ENCODE measurements at regions not wholly inside any gene's neighbourhood (a gene's known extent, or its start where the extent isn't known, plus 50 kb on each side); places are given as distances from the start of the nearest gene placed in this dataset.

GRCh38 chr9:16161483-16161882 is 608.6 kb downstream of the CCDC171 start:
- DNase-seq: no peak

GRCh38 chr9:16170119-16170518 is 617.3 kb downstream of the CCDC171 start:
- DNase-seq: no peak

GRCh38 chr9:16171911-16172310 is 619.1 kb downstream of the CCDC171 start:
- no peak for DNase-seq

GRCh38 chr9:16172796-16173195 is 620.0 kb downstream of the CCDC171 start:
- DNase-seq: no peak

- no peak for DNase-seq
Observed at GRCh38 chr9:16174915-16175314, 622.1 kb downstream of the CCDC171 start.

GRCh38 chr9:16175461-16175860 is 622.6 kb downstream of the CCDC171 start:
- DNase-seq: no peak

- DNase-seq: no peak
Observed at GRCh38 chr9:16178294-16178693, 625.5 kb downstream of the CCDC171 start.

- DNase-seq: no peak
Observed at GRCh38 chr9:16179566-16179965, 626.7 kb downstream of the CCDC171 start.

GRCh38 chr9:16180091-16180490 is 627.2 kb downstream of the CCDC171 start:
- no peak for DNase-seq

- DNase-seq: no peak
Observed at GRCh38 chr9:16180546-16180945, 627.7 kb downstream of the CCDC171 start.

- DNase-seq: no peak
Observed at GRCh38 chr9:16181539-16181938, 628.7 kb downstream of the CCDC171 start.

GRCh38 chr9:16182784-16183183 is 629.9 kb downstream of the CCDC171 start:
- no peak for DNase-seq

- no peak for DNase-seq
Observed at GRCh38 chr9:16184964-16185646, 632.3 kb downstream of the CCDC171 start.

GRCh38 chr9:16191191-16191590 is 638.3 kb downstream of the CCDC171 start:
- DNase-seq: no peak

- no peak for DNase-seq
Observed at GRCh38 chr9:16191691-16192402, 639.0 kb downstream of the CCDC171 start.

GRCh38 chr9:16192403-16193017 is 639.7 kb downstream of the CCDC171 start:
- DNase-seq: no peak

GRCh38 chr9:16193066-16193465 is 640.2 kb downstream of the CCDC171 start:
- DNase-seq: no peak

GRCh38 chr9:16196206-16196605 is 643.4 kb downstream of the CCDC171 start:
- DNase-seq: no peak

- DNase-seq: no peak
Observed at GRCh38 chr9:16197578-16198370, 644.9 kb downstream of the CCDC171 start.

GRCh38 chr9:16198996-16199395 is 646.2 kb downstream of the CCDC171 start:
- DNase-seq: no peak

- DNase-seq: no peak
Observed at GRCh38 chr9:16202221-16202620, 649.4 kb downstream of the CCDC171 start.

- DNase-seq: no peak
Observed at GRCh38 chr9:16202914-16203728, 650.3 kb downstream of the CCDC171 start.

Measured in DMS79 treated with DMSO at 0.1 percent for 48 hours (cell line).